ENCODE measurements at regions not wholly inside any gene's neighbourhood (a gene's known extent, or its start where the extent isn't known, plus 50 kb on each side); places are given as distances from the start of the nearest gene placed in this dataset.
"Not testable (repeated sequence)": the region's sequence is repeated elsewhere in the genome, so short reads cannot be mapped to it uniquely, and the experiment has no call there.

GRCh38 chr4:10382171-10382570 lies 75.1 kb downstream of the ZNF518B start:
- not testable (repeated sequence) for TF ChIP-seq POLR2A (IDR thresholded peaks at IDR 0.05); CTCF (IDR thresholded peaks at IDR 0.05); POLR2AphosphoS5 (IDR thresholded peaks at IDR 0.05; ENCODE audit: insufficient read depth in 1 of 2, low read depth in 1 of 2)

Data from vagina (tissue), 2 donors.